SK-N-SH (cell line): ENCODE measurements at regions not wholly inside any gene's neighbourhood (a gene's known extent, or its start where the extent isn't known, plus 50 kb on each side); places are given as distances from the start of the nearest gene placed in this dataset.

Experiments
- EZH2phosphoT487 ChIP-seq: fragments of 200-600 bp; sonication (generic); IDR thresholded peaks from 2 replicates; pipeline ENCODE4 v1.6.1; 2017; ENCODE audit warnings: low read depth, mixed run types, mild to moderate bottlenecking, antibody characterized with exemption, moderate library complexity, borderline replicate concordance
- JUND ChIP-seq: IDR thresholded peaks from 2 replicates; pipeline ENCODE4 v1.4.0; 2012
- RFX5 ChIP-seq: IDR thresholded peaks from 2 replicates; pipeline ENCODE4 v1.6.1; 2012; ENCODE audit warnings: mild to moderate bottlenecking, improper control_type of control experiment, low read length
- TF ChIP-seq, protein P1 (sequence below): fragments of 200-600 bp; sonication (generic); IDR thresholded peaks from 2 replicates; pipeline ENCODE4 v1.6.1; 2017; ENCODE audit warnings: antibody characterized with exemption, mild to moderate bottlenecking, moderate library complexity

DNA sequence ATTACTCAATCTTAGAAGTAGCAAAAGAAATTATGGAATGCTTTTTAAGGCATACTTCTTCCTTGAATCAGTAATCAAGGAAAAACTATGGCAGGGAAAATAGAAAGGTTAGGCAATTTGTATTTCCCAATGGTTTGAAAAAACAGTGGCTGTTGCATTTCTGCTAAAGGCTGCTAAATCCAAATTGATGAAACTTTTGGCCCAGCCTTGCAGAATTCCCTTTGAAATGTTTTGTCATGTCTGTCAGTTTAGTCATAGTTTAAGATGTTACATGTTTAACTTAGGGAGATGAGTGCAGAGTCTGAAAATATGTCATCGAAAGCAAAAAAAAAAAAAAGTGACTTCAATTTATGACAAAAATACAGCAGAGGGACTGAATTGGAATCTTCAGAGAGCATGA lies 878.9 kb upstream of the WWC1 start:
- TF ChIP-seq, protein P1, sequence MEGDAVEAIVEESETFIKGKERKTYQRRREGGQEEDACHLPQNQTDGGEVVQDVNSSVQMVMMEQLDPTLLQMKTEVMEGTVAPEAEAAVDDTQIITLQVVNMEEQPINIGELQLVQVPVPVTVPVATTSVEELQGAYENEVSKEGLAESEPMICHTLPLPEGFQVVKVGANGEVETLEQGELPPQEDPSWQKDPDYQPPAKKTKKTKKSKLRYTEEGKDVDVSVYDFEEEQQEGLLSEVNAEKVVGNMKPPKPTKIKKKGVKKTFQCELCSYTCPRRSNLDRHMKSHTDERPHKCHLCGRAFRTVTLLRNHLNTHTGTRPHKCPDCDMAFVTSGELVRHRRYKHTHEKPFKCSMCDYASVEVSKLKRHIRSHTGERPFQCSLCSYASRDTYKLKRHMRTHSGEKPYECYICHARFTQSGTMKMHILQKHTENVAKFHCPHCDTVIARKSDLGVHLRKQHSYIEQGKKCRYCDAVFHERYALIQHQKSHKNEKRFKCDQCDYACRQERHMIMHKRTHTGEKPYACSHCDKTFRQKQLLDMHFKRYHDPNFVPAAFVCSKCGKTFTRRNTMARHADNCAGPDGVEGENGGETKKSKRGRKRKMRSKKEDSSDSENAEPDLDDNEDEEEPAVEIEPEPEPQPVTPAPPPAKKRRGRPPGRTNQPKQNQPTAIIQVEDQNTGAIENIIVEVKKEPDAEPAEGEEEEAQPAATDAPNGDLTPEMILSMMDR, result no peak
- no peak for TF ChIP-seq RFX5
- TF ChIP-seq EZH2phosphoT487, result no peak
- no peak for TF ChIP-seq JUND
